Iris pigment epithelial cell (primary cell): ENCODE measurements at regions not wholly inside any gene's neighbourhood (a gene's known extent, or its start where the extent isn't known, plus 50 kb on each side); places are given as distances from the start of the nearest gene placed in this dataset.
"Not testable (repeated sequence)": the region's sequence is repeated elsewhere in the genome, so short reads cannot be mapped to it uniquely, and the experiment has no call there.

Source experiments
- DNase-seq: peaks from one replicate; pipeline ENCODE4 v3.0.0-alpha.2; 2011; ENCODE audit warnings: low read depth

DNA sequence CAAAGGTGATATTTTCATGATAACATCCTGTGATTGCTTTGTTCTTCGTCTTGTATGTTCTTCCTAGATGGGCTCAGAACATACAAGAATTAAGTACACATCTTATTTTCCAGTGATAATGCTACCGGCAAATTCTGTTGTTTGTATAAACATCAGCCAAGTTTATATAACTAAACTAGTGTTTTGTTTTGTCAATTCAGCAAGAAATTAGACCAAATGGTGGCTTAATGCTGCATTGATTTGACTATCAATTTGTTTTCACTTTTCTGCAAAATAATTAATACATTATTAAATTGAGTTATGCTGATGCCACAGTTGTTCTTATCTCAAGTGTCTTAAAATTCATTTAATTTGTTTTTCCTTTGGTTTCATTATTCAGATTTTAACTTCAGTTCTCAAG lies 177.7 kb downstream of the OR4F29 start:
- DNase-seq = not testable (repeated sequence)

DNA sequence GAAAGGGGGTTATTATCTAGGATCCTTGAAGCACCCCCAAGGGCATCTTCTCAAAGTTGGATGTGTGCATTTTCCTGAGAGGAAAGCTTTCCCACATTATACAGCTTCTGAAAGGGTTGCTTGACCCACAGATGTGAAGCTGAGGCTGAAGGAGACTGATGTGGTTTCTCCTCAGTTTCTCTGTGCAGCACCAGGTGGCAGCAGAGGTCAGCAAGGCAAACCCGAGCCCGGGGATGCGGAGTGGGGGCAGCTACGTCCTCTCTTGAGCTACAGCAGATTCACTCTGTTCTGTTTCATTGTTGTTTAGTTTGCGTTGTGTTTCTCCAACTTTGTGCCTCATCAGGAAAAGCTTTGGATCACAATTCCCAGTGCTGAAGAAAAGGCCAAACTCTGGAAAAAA lies 183.7 kb downstream of the OR4F29 start:
- peak; percentile 54 for DNase-seq
